HCT116 (cell line): ENCODE measurements at regions not wholly inside any gene's neighbourhood (a gene's known extent, or its start where the extent isn't known, plus 50 kb on each side); places are given as distances from the start of the nearest gene placed in this dataset.

Source experiments
- ATAC-seq: fragments of 200-7000 bp; cut with Tn5 transposase; 2 replicates; pipeline ENCODE4 v1.9.1; 2020; ENCODE audit warnings: mild to moderate bottlenecking, moderate library complexity
- BruUV-seq: library from RNA; stranded (reverse); fragments of 400-500 nt; replicated peaks from 2 replicates; lab custom pipeline; 2021; lab: Mats Ljungman, UMichigan
- CTCF ChIA-PET: fragments of 300-600 bp; sonication (Branson Sonifier 250); formaldehyde crosslinking; loops from one replicate; lab custom pipeline; 2021; ENCODE audit warnings: antibody characterized with exemption; lab: Charles Lee
- POLR2A ChIA-PET: fragments of 300-600, 350-600 bp; sonication (Branson Sonifier 250); formaldehyde crosslinking; loops from one replicate; lab custom pipeline; 2021; ENCODE audit warnings: antibody characterized with exemption; lab: Charles Lee
- RAD21 ChIA-PET, 2 experiments: fragments of 300-600 bp; sonication (Branson Sonifier 250); formaldehyde crosslinking; loops; one replicate each; lab custom pipeline; 2023; ENCODE audit warnings: low total read pairs in 2 of 2; ENCODE audit not compliant: uncharacterized antibody in 2 of 2, unreplicated experiment in 2 of 2, low non-redundant PET in 1 of 2; lab: Charles Lee
- DNase-seq: peaks from one replicate; pipeline ENCODE4 v3.0.0-alpha.2; 2010; ENCODE audit warnings: low read depth, low spot score
- H2AFZ ChIP-seq: fragments of 200-600 bp; shearing (Covaris generic), sonication (generic); 2 replicates; pipeline ENCODE4 v1.6.1; 2017; ENCODE audit warnings: low read depth, mixed run types, mixed read lengths, antibody characterized with exemption, low read length; ENCODE audit not compliant: poor library complexity, severe bottlenecking
- H3K27ac ChIP-seq: 2 replicates; pipeline ENCODE4 v1.5.1; 2012; ENCODE audit warnings: low read depth, low read length
- H3K27me3 ChIP-seq: fragments of 200-600 bp; sonication (generic); 2 replicates; pipeline ENCODE4 v1.6.1; 2016; ENCODE audit warnings: mixed run types, low read length, mixed read lengths; ENCODE audit not compliant: insufficient read depth
- H3K36me3 ChIP-seq, 2 experiments: fragments of 200-500 bp in 1 of 2; fragments of 200-600 bp in 1 of 2; sonication (Bioruptor generic) in 1 of 2; sonication (generic) in 1 of 2; 2 replicates each; pipeline versions ENCODE4 v1.5.1 to v1.6.1; 2014 to 2016; ENCODE audit warnings: low read length in 2 of 2, inconsistent platforms in 1 of 2, mixed read lengths in 1 of 2, mixed run types in 1 of 2; ENCODE audit not compliant: insufficient read depth in 2 of 2, control insufficient read depth in 1 of 2
- H3K4me1 ChIP-seq, 2 experiments: fragments of 200-600 bp in 1 of 2; sonication (generic) in 1 of 2; 2 replicates each; pipeline versions ENCODE4 v1.5.1 to v1.6.1; 2012 to 2017; ENCODE audit warnings: low read length in 2 of 2, inconsistent platforms in 1 of 2, mild to moderate bottlenecking in 1 of 2, mixed read lengths in 1 of 2, mixed run types in 1 of 2, moderate library complexity in 1 of 2; ENCODE audit not compliant: insufficient read depth in 2 of 2, control insufficient read depth in 1 of 2
- H3K4me2 ChIP-seq: fragments of 200-600 bp; sonication (generic); 2 replicates; pipeline ENCODE4 v1.6.1; 2017; ENCODE audit warnings: mixed run types, low read length, mixed read lengths
- H3K4me3 ChIP-seq, 2 experiments: fragments of 200-600 bp in 1 of 2; sonication (generic) in 1 of 2; replicated peaks in 1 of 2; 2 replicates each; pipeline ENCODE4 v1.5.1; 2011 to 2016; ENCODE audit warnings: low read length in 2 of 2, control low read depth in 1 of 2, low read depth in 1 of 2, mild to moderate bottlenecking in 1 of 2, mixed read lengths in 1 of 2, mixed run types in 1 of 2
- H3K79me2 ChIP-seq: fragments of 200-600 bp; sonication (generic); 2 replicates; pipeline ENCODE4 v1.6.1; 2017; ENCODE audit warnings: mild to moderate bottlenecking, mixed run types, low read length, moderate library complexity, mixed read lengths; ENCODE audit not compliant: insufficient read depth
- H3K9ac ChIP-seq: fragments of 200-600 bp; sonication (generic); 2 replicates; pipeline ENCODE4 v1.6.1; 2016; ENCODE audit warnings: low read length, mixed read lengths
- H3K9me2 ChIP-seq: fragments of 200-600 bp; sonication (generic), shearing (Covaris generic); 2 replicates; pipeline ENCODE4 v1.6.1; 2017; ENCODE audit warnings: mixed run types, mild to moderate bottlenecking, moderate library complexity; ENCODE audit not compliant: insufficient read depth
- H3K9me3 ChIP-seq, 2 experiments: fragments of 200-500 bp in 1 of 2; fragments of 200-600 bp in 1 of 2; sonication (Bioruptor generic) in 1 of 2; sonication (generic) in 1 of 2; 2 replicates each; pipeline ENCODE4 v1.6.1; 2014 to 2017; ENCODE audit warnings: low read length in 2 of 2, mixed read lengths in 2 of 2, inconsistent platforms in 1 of 2, low read depth in 1 of 2, mild to moderate bottlenecking in 1 of 2, mixed run types in 1 of 2, moderate library complexity in 1 of 2; ENCODE audit not compliant: control insufficient read depth in 1 of 2, insufficient read depth in 1 of 2
- H4K20me1 ChIP-seq: fragments of 200-600 bp; sonication (generic), shearing (Covaris generic); 2 replicates; pipeline ENCODE4 v1.6.1; 2017; ENCODE audit warnings: mixed run types, mild to moderate bottlenecking, moderate library complexity; ENCODE audit not compliant: insufficient read depth
- ATF3 ChIP-seq: IDR thresholded peaks from 2 replicates; pipeline ENCODE4 v1.6.1; 2012
- CEBPB ChIP-seq: IDR thresholded peaks from 2 replicates; pipeline ENCODE4 v1.6.1; 2012; ENCODE audit warnings: low read depth
- EGR1 ChIP-seq: IDR thresholded peaks from 2 replicates; pipeline ENCODE4 v1.6.1; 2012; ENCODE audit warnings: low read depth
- ELF1 ChIP-seq: IDR thresholded peaks from 2 replicates; pipeline ENCODE4 v1.6.1; 2012; ENCODE audit warnings: low read depth, borderline replicate concordance
- JUND ChIP-seq: IDR thresholded peaks from 2 replicates; pipeline ENCODE4 v1.6.1; 2012
- MAX ChIP-seq: IDR thresholded peaks from 2 replicates; pipeline ENCODE4 v1.6.1; 2012
- POLR2A ChIP-seq: IDR thresholded peaks from 2 replicates; pipeline ENCODE4 v1.7.0; 2011; ENCODE audit warnings: borderline replicate concordance; ENCODE audit not compliant: insufficient read depth, insufficient read length; ENCODE audit errors: extremely low read depth
- POLR2AphosphoS5 ChIP-seq: IDR thresholded peaks from 2 replicates; pipeline ENCODE4 v1.6.1; 2011; ENCODE audit warnings: mild to moderate bottlenecking, low read depth, low read length, moderate library complexity
- RAD21 ChIP-seq: IDR thresholded peaks from 2 replicates; pipeline ENCODE4 v1.6.1; 2012; ENCODE audit warnings: low read depth, mild to moderate bottlenecking
- REST ChIP-seq: IDR thresholded peaks from 2 replicates; pipeline ENCODE4 v1.6.1; 2012; ENCODE audit warnings: low read depth
- SIN3A ChIP-seq: IDR thresholded peaks from 2 replicates; pipeline ENCODE4 v1.6.1; 2012; ENCODE audit warnings: low read depth
- SRF ChIP-seq: IDR thresholded peaks from 2 replicates; pipeline ENCODE4 v1.6.1; 2012; ENCODE audit warnings: low read depth
- TCF7L2 ChIP-seq: IDR thresholded peaks from 2 replicates; pipeline ENCODE4 v1.7.0; 2011; ENCODE audit warnings: borderline replicate concordance, inconsistent platforms; ENCODE audit not compliant: insufficient read depth, insufficient read length; ENCODE audit errors: extremely low read depth
- YY1 ChIP-seq: IDR thresholded peaks from 2 replicates; pipeline ENCODE4 v1.6.1; 2011; ENCODE audit warnings: low read length, low read depth, moderate library complexity, mild to moderate bottlenecking; ENCODE audit not compliant: insufficient replicate concordance; ENCODE audit errors: extremely low read depth
- ZBTB33 ChIP-seq: IDR thresholded peaks from 2 replicates; pipeline ENCODE4 v1.6.1; 2011; ENCODE audit warnings: mild to moderate bottlenecking, low read length, moderate library complexity; ENCODE audit not compliant: insufficient replicate concordance; ENCODE audit errors: extremely low read depth
- ZNF274 ChIP-seq: fragments of 200-500 bp; sonication (Bioruptor generic); IDR thresholded peaks from 2 replicates; pipeline ENCODE4 v1.6.1; 2014; ENCODE audit warnings: mild to moderate bottlenecking, low read depth, low read length, inconsistent platforms
- intact Hi-C: fragments of 100-400 bp; cut with micrococcal nuclease; formaldehyde crosslinking; loops from 2 replicates; pipeline ENCODE4 v1.10.0; 2022

- Histone ChIP-seq H3K4me1 (no peaks in the 10 kb centered on the region), H3K79me2 (no peaks in the 10 kb centered on the region), H3K27ac (no peak overlapping the region), H4K20me1 (no peaks in the 10 kb centered on the region), H3K4me3 (no peak overlapping the region), H3K9ac (no peak overlapping the region), H3K36me3 (no peaks in the 10 kb centered on the region), H3K9me2 (no peaks in the 10 kb centered on the region), H3K27me3 (no peaks in the 10 kb centered on the region), H3K4me2 (no peak overlapping the region)
- intact Hi-C loops: no loop called here
- TF ChIP-seq RAD21: no peak
- no peak for TF ChIP-seq SRF
- TF ChIP-seq TCF7L2: no peak
- no peak for TF ChIP-seq REST
- TF ChIP-seq YY1: no peak
- no peak for TF ChIP-seq POLR2AphosphoS5
- no peak for TF ChIP-seq MAX
- TF ChIP-seq EGR1: no peak
- no peak for TF ChIP-seq ZBTB33
- TF ChIP-seq POLR2A: no peak
- no peak for TF ChIP-seq ELF1
- TF ChIP-seq CEBPB: no peak
- TF ChIP-seq ZNF274: no peak
- no peak for TF ChIP-seq ATF3
- TF ChIP-seq SIN3A: no peak
- TF ChIP-seq JUND: no peak
- TF ChIP-seq, all 23 proteins: peak for 0
- DNase-seq (no peak), ATAC-seq (no peak)
- POLR2A ChIA-PET: no interaction called here
- Histone ChIP-seq H3K9me3 (peaks cover 0 to under 1% of the 10 kb centered on the region in 2 experiments; a peak in 1 of 4 replicates), H2AFZ (no peak overlapping the region)
- RAD21 ChIA-PET: no interaction called here
- CTCF ChIA-PET: no interaction called here
- BruUV-seq: no TSS peak
Measured at GRCh38 chr11:115659061-115659963, 155.1 kb upstream of the CADM1 start.
